ENCODE measurements at regions not wholly inside any gene's neighbourhood (a gene's known extent, or its start where the extent isn't known, plus 50 kb on each side); places are given as distances from the start of the nearest gene placed in this dataset.
"Not testable (repeated sequence)": the region's sequence is repeated elsewhere in the genome, so short reads cannot be mapped to it uniquely, and the experiment has no call there.

DNA sequence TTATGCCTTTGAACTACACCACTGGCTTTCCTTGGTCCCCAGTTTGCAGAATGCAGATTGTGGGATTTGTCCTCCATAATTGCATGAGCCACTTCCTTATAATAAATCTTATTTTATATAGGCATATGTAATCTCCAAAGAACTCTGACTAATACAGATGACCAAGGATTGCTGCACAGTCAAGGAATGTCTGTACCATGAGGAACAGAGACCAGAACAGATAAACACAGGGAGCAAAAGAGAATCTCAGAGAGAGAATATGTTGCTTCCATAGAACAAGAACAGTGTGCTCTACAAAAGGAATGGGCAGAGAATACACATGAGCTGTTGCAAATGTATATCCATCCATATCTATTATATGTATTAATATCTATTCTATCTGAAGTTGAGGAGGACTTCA is 111.1 kb downstream of the ADRA2C start:
- no peaks in the 10 kb centered on the region for H3K4me1 ChIP-seq (replicated peaks)
- H3K9me3 ChIP-seq: no peaks in the 10 kb centered on the region
- intact Hi-C loops (cut with DNase I): no loop called here
- no peak overlapping the region for H3K4me3 ChIP-seq
- H3K27me3 ChIP-seq (replicated peaks; ENCODE audit: insufficient read depth): peaks cover 25% of the 10 kb centered on the region
- no peaks in the 10 kb centered on the region for H3K36me3 ChIP-seq
- no peak for DNase-seq (ENCODE audit: low spot score)
- TF ChIP-seq POLR2A (IDR thresholded peaks at IDR 0.05): no peak
- TF ChIP-seq POLR2AphosphoS5 (IDR thresholded peaks at IDR 0.05): no peak
- TF ChIP-seq, protein P1, sequence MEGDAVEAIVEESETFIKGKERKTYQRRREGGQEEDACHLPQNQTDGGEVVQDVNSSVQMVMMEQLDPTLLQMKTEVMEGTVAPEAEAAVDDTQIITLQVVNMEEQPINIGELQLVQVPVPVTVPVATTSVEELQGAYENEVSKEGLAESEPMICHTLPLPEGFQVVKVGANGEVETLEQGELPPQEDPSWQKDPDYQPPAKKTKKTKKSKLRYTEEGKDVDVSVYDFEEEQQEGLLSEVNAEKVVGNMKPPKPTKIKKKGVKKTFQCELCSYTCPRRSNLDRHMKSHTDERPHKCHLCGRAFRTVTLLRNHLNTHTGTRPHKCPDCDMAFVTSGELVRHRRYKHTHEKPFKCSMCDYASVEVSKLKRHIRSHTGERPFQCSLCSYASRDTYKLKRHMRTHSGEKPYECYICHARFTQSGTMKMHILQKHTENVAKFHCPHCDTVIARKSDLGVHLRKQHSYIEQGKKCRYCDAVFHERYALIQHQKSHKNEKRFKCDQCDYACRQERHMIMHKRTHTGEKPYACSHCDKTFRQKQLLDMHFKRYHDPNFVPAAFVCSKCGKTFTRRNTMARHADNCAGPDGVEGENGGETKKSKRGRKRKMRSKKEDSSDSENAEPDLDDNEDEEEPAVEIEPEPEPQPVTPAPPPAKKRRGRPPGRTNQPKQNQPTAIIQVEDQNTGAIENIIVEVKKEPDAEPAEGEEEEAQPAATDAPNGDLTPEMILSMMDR (IDR thresholded peaks at IDR 0.05): no peak
- no peak overlapping the region for H3K27ac ChIP-seq

DNA sequence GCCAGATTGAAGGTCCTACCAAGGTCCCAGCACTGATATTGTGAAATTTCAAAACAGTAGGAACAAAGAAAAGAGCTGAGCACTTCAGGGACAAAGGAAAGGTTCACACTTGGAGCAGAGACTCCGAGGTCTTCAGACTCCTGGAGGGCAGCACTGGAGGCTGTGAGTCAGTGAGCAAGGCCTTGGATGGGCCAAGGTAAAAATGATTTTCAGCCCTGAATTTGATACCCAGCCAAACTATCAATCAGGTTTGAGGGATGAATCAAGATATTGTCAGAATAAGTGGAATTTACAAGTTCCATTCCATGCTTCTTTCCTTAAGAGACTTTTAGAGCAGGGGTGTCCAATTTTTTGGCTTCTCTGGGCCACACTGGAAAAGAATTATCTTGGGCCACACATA is 111.7 kb downstream of the ADRA2C start:
- DNase-seq (ENCODE audit: low spot score): no peak
- no peak for TF ChIP-seq POLR2AphosphoS5 (IDR thresholded peaks at IDR 0.05)
- TF ChIP-seq, protein P1 (IDR thresholded peaks at IDR 0.05): no peak
- no peaks in the 10 kb centered on the region for H3K4me1 ChIP-seq (replicated peaks)
- peaks cover 19% of the 10 kb centered on the region for H3K27me3 ChIP-seq (replicated peaks; ENCODE audit: insufficient read depth)
- H3K36me3 ChIP-seq: no peaks in the 10 kb centered on the region
- WGBS: 92% methylated on average over 1 of the region's 1 CpG
- H3K9me3 ChIP-seq: no peaks in the 10 kb centered on the region
- intact Hi-C loops (cut with DNase I): no loop called here
- H3K4me3 ChIP-seq: no peak overlapping the region
- no peak overlapping the region for H3K27ac ChIP-seq

DNA sequence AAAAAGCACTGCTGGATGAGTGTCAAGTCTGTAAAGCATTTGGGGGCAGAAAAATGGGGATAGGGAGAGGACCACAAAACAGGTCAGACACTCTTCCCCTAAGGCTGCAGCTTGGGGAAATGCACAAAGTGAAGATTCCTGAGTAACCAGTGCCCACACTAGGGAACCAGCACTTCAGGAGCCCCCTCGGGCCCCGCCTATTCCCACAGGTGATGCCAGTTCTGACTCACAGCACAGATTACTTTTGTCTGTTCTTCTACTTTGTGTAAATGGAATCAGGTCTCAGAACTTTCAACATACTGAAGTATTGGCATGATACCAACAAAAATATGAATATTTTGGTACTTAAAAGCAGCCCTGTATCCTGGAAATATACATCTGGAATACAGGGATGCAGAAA is 112.5 kb downstream of the ADRA2C start:
- H3K36me3 ChIP-seq: no peaks in the 10 kb centered on the region
- TF ChIP-seq, protein P1 (IDR thresholded peaks at IDR 0.05): no peak
- no peak for TF ChIP-seq POLR2AphosphoS5 (IDR thresholded peaks at IDR 0.05)
- no peak for TF ChIP-seq POLR2A (IDR thresholded peaks at IDR 0.05)
- 87% methylated on average over 2 of the region's 2 CpGs for WGBS
- no peak overlapping the region for H3K4me3 ChIP-seq
- no peak for DNase-seq (ENCODE audit: low spot score)
- no peaks in the 10 kb centered on the region for H3K9me3 ChIP-seq
- peaks cover 13% of the 10 kb centered on the region for H3K27me3 ChIP-seq (replicated peaks; ENCODE audit: insufficient read depth)
- no peak overlapping the region for H3K27ac ChIP-seq
- intact Hi-C loops (cut with DNase I): no loop called here
- H3K4me1 ChIP-seq (replicated peaks): no peaks in the 10 kb centered on the region

DNA sequence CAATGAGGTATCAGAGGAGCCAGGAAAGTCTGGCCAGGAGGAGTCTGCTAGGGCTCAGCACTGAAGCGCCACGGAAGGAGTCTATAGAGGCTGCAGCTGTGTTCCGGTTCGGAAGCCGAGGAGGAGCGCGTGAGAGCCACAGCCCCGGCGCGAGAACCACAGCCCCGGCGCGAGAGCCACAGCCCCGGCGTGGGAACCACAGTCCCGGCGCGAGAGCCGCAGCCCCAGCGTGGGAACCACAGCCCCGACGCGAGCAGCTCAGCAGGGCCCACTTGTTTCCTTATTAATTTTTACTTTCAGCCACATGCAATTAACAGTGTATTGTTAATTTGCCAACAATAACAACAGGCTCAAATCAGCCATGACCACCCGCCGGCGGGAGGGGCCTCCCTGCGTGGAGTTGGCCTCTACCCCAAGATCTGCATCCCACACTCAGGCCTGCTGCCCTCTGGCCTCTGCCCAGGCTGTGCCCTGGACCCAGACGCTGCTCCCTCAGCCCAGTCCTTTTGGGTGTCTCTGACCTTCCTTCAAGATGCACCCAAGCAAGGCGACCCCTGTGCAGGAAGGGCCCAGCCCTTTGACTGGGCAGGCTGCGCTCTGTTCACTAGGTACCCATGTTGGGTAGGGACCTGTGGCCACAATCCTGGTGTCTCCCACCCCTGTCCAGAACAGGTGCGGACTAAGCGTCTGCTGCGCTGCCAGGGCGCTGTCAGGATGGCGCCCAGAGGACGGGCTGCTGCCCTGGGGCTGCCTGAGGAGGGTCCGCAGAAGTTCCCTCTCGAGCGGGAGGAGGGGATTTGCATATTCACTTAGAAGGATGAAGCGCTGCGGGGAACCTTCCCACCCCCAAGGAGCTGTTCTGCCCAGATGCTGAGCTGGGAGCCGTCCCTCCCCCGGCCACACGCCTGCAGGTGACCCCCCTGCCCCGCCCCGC is 113.8 kb downstream of the ADRA2C start:
- TF ChIP-seq POLR2A (IDR thresholded peaks at IDR 0.05) (no peak), POLR2AphosphoS5 (IDR thresholded peaks at IDR 0.05) (no peak)
- TF ChIP-seq, protein P1 (IDR thresholded peaks at IDR 0.05): no peak
- no peak overlapping the region for H3K4me3 ChIP-seq
- H3K4me1 ChIP-seq (replicated peaks): no peaks in the 10 kb centered on the region
- 16% methylated on average over 45 of the region's 46 CpGs for whole genome bisulfite sequencing
- H3K27ac ChIP-seq: no peak overlapping the region
- H3K27me3 ChIP-seq (replicated peaks; ENCODE audit: insufficient read depth): peaks cover 8% of the 10 kb centered on the region
- no peak for DNase-seq (ENCODE audit: low spot score)
- intact Hi-C loops (cut with DNase I): no loop called here
- H3K9me3 ChIP-seq: no peaks in the 10 kb centered on the region
- H3K36me3 ChIP-seq: no peaks in the 10 kb centered on the region

DNA sequence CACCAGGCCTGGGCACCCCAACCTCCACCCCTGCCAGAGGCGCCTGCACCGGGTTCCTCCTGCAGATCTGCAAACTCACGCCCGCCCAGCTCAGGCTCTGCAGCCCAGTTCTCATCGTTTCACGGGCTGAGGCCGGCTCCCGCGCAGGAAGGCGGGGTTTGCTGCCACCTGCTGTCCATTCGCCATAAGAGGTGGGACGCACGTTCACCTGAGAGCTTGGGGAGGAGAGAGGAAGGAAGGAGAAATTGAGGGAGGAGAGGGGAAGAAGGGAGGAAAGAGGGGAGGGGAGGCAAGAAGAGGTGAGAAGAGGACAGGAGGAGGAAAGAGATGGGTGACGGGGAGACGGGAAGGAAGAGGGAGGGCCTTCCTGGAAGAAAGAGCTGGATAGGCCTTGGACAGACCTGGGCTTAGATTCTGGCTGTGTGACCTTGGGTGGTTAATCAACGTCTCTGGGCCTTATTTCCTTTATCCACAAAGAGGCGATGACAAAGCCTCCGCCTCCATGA is 114.5 kb downstream of the ADRA2C start:
- H3K36me3 ChIP-seq: no peaks in the 10 kb centered on the region

DNA sequence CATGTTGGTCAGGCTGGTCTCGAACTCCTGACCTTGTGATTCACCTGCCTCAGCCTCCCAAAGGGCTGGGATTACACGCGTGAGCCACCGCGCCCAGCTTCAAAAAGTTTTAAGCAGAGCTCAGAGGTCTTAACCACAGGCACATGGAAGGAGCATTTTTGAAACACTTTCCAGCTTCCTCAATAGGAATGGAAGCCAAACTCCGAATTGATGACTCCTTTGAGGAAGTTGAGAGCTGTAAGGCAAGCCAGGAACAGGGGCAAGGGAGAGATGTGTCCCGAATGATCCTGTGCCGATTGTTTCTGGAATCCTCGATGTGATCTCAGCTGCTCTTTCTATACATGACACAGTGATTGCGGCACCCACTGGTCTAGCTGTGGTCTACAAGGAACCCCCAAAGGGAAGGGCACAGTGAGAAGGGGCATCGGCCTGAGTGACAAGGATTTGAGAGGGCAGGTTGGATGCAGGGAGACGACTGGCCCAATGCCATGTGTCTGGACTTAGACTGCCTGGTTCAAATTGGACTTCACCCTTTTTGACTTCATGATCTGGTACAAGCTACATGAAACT is 116.2 kb downstream of the ADRA2C start:
- H3K27me3 ChIP-seq (replicated peaks; ENCODE audit: insufficient read depth); H3K36me3 ChIP-seq; H3K4me1 ChIP-seq (replicated peaks); H3K9me3 ChIP-seq; H3K27ac ChIP-seq; H3K4me3 ChIP-seq; intact Hi-C loops (cut with DNase I); DNase-seq (ENCODE audit: low spot score): not testable (repeated sequence)
- 87% methylated on average over 12 of the region's 12 CpGs for WGBS

More for the DNA sequence above, 114.5 kb downstream of the ADRA2C start:
- 7% methylated on average over 18 of the region's 18 CpGs for WGBS
- Histone ChIP-seq H3K27me3 (replicated peaks; ENCODE audit: insufficient read depth) (peaks cover 8% of the 10 kb centered on the region), H3K9me3 (no peaks in the 10 kb centered on the region), H3K27ac (no peak overlapping the region), H3K4me1 (replicated peaks) (no peaks in the 10 kb centered on the region), H3K4me3 (no peak overlapping the region)
- peak; percentile 65 for DNase-seq (ENCODE audit: low spot score)
- intact Hi-C loops (cut with DNase I): no loop called here
- TF ChIP-seq, protein P1 (IDR thresholded peaks at IDR 0.05): peak; percentile 57 to 83 (median 70)
- no peak for TF ChIP-seq POLR2A (IDR thresholded peaks at IDR 0.05)
- TF ChIP-seq POLR2AphosphoS5 (IDR thresholded peaks at IDR 0.05): peak; percentile 17

DNA sequence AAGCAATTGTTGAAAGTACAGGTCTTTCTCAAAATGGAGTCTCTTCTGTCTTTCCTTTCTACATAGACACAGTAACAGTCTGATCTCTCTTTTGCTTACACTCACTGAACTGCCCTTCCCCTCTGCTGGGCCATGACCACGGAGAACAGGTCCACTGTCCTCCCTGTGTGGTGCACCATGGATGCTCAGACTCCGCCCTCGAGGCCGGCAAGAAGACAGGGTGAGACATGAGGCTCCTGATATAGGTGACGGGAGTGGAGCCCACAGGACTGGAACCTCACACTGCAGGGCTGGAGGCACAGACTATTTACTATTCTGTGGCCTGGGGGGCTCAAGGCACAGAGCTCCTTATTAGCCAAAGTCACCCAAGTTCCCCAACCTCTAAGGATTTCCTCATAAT is 118.1 kb downstream of the ADRA2C start:
- H3K27me3 ChIP-seq (replicated peaks; ENCODE audit: insufficient read depth); H3K9me3 ChIP-seq; intact Hi-C loops (cut with DNase I); DNase-seq (ENCODE audit: low spot score); H3K27ac ChIP-seq; H3K36me3 ChIP-seq; H3K4me1 ChIP-seq (replicated peaks); H3K4me3 ChIP-seq: not testable (repeated sequence)
- 52% methylated on average over 5 of the region's 5 CpGs for WGBS

All from prostate gland (tissue), 2 donors.